Peyer's patch (tissue), 4 donors: ENCODE measurements at regions not wholly inside any gene's neighbourhood (a gene's known extent, or its start where the extent isn't known, plus 50 kb on each side); places are given as distances from the start of the nearest gene placed in this dataset.

Experiments
- CTCF ChIP-seq, 6 experiments: fragments of 450-650 bp in 4 of 6; fragments of 200-600 bp in 2 of 6; sonication (generic) in 1 of 6; IDR thresholded peaks; one replicate each; pipeline ENCODE4 v1.5.1; 2017 to 2019; ENCODE audit warnings: antibody characterized with exemption in 6 of 6, mild to moderate bottlenecking in 3 of 6, moderate library complexity in 1 of 6
- POLR2A ChIP-seq, 2 donors: fragments of 450-650 bp; IDR thresholded peaks; one replicate each; pipeline ENCODE4 v1.5.1; 2017; ENCODE audit warnings: antibody characterized with exemption in 2 of 2, mild to moderate bottlenecking in 2 of 2, moderate library complexity in 2 of 2

GRCh38 chr2:196563876-196564275, 75.6 kb upstream of the CCDC150 start:
- TF ChIP-seq POLR2A (IDR thresholded peaks at IDR 0.05): no peak
- TF ChIP-seq CTCF (IDR thresholded peaks at IDR 0.05): no peak
